Esophagus squamous epithelium (tissue), 4 donors: ENCODE measurements at regions not wholly inside any gene's neighbourhood (a gene's known extent, or its start where the extent isn't known, plus 50 kb on each side); places are given as distances from the start of the nearest gene placed in this dataset.

Experiments
- CTCF ChIP-seq, 6 experiments: fragments of 450-650 bp in 4 of 6; fragments of 200-600 bp in 2 of 6; sonication (generic) in 2 of 6; IDR thresholded peaks; one replicate each; pipeline ENCODE4 v1.5.1; 2016 to 2019; ENCODE audit warnings: antibody characterized with exemption in 6 of 6, mild to moderate bottlenecking in 4 of 6, moderate library complexity in 4 of 6
- POLR2A ChIP-seq, 4 donors: fragments of 450-650 bp; IDR thresholded peaks; one replicate each; pipeline ENCODE4 v1.6.1; 2017; ENCODE audit warnings: antibody characterized with exemption in 4 of 4, mild to moderate bottlenecking in 4 of 4, moderate library complexity in 3 of 4

- TF ChIP-seq CTCF (IDR thresholded peaks at IDR 0.05) = no peak
- TF ChIP-seq POLR2A (IDR thresholded peaks at IDR 0.05) = no peak
These were observed 220.1 kb upstream of the SERP2 start for GRCh38 chr13:44153496-44153895.
